SK-N-SH treated with all-trans-retinoic acid at 6 μM for 48 hours (cell line): ENCODE measurements at regions not wholly inside any gene's neighbourhood (a gene's known extent, or its start where the extent isn't known, plus 50 kb on each side); places are given as distances from the start of the nearest gene placed in this dataset.

Experiments
- ATAC-seq: fragments of 200-7000 bp; cut with Tn5 transposase; 3 replicates; pipeline ENCODE4 v1.9.1; 2020; ENCODE audit warnings: mild to moderate bottlenecking, moderate library complexity
- ARNTL ChIP-seq: fragments of 450-650 bp; formaldehyde crosslinking; IDR thresholded peaks from 2 replicates; pipeline ENCODE4 v1.5.0; 2020; ENCODE audit warnings: low read depth, mild to moderate bottlenecking, moderate library complexity, borderline replicate concordance
- CREB5 ChIP-seq: fragments of 250-450 bp; sonication (Bioruptor Pico); IDR thresholded peaks from 2 replicates; pipeline ENCODE4 v1.5.1; 2020; ENCODE audit warnings: low read depth, mild to moderate bottlenecking, moderate library complexity
- CSDC2 ChIP-seq: fragments of 250-450 bp; sonication (Bioruptor Pico); IDR thresholded peaks from 2 replicates; pipeline ENCODE4 v1.5.0; 2020; ENCODE audit warnings: mild to moderate bottlenecking, moderate library complexity
- ESRRG ChIP-seq: fragments of 250-450 bp; sonication (Bioruptor Pico); IDR thresholded peaks from 2 replicates; pipeline ENCODE4 v1.6.1; 2021; ENCODE audit warnings: mild to moderate bottlenecking
- GLIS3 ChIP-seq: fragments of 250-450 bp; sonication (Bioruptor Pico); IDR thresholded peaks from 2 replicates; pipeline ENCODE4 v1.5.0; 2020; ENCODE audit warnings: mild to moderate bottlenecking, moderate library complexity
- ISL1 ChIP-seq: fragments of 250-450 bp; sonication (Bioruptor Pico); IDR thresholded peaks from 2 replicates; pipeline ENCODE4 v2.1.2; 2022; ENCODE audit warnings: mild to moderate bottlenecking, moderate library complexity
- OSR1 ChIP-seq: fragments of 250-450 bp; sonication (Bioruptor Pico); IDR thresholded peaks from 2 replicates; pipeline ENCODE4 v1.8.0; 2022; ENCODE audit warnings: moderate library complexity, mild to moderate bottlenecking, inconsistent platforms
- PPARA ChIP-seq: fragments of 250-450 bp; sonication (Bioruptor Pico); IDR thresholded peaks from 2 replicates; pipeline ENCODE4 v1.5.0; 2020; ENCODE audit warnings: mild to moderate bottlenecking, borderline replicate concordance
- RARB ChIP-seq: fragments of 250-450 bp; sonication (Bioruptor Pico); IDR thresholded peaks from 2 replicates; pipeline ENCODE4 v1.8.0; 2021; ENCODE audit warnings: mild to moderate bottlenecking, moderate library complexity
- SNAI2 ChIP-seq: fragments of 250-450 bp; sonication (Bioruptor Pico); IDR thresholded peaks from 2 replicates; pipeline ENCODE4 v1.5.0; 2020; ENCODE audit warnings: mild to moderate bottlenecking, moderate library complexity
- TCF4 ChIP-seq: fragments of 250-450 bp; sonication (Bioruptor Pico); IDR thresholded peaks from 2 replicates; pipeline ENCODE4 v1.8.0; 2021; ENCODE audit warnings: mild to moderate bottlenecking, moderate library complexity, borderline replicate concordance
- TOX ChIP-seq: fragments of 250-450 bp; sonication (Bioruptor Pico); IDR thresholded peaks from 2 replicates; pipeline ENCODE4 v1.8.0; 2021; ENCODE audit warnings: mild to moderate bottlenecking, moderate library complexity, borderline replicate concordance
- ZFP3 ChIP-seq: fragments of 250-450 bp; sonication (Bioruptor Pico); IDR thresholded peaks from 2 replicates; pipeline ENCODE4 v1.5.0; 2020; ENCODE audit warnings: mild to moderate bottlenecking, moderate library complexity
- ZFP30 ChIP-seq: fragments of 450-650 bp; formaldehyde crosslinking; IDR thresholded peaks from 2 replicates; pipeline ENCODE4 v1.5.0; 2022; ENCODE audit warnings: mild to moderate bottlenecking, moderate library complexity
- ZNF565 ChIP-seq: fragments of 450-650 bp; formaldehyde crosslinking; conservative IDR thresholded peaks from 2 replicates; pipeline ENCODE4 v1.5.0; 2020; ENCODE audit warnings: low read depth, mild to moderate bottlenecking, moderate library complexity
- ZNF8 ChIP-seq: fragments of 450-650 bp; formaldehyde crosslinking; IDR thresholded peaks from 2 replicates; pipeline ENCODE4 v1.5.0; 2020; ENCODE audit warnings: mild to moderate bottlenecking, moderate library complexity
- TF ChIP-seq, protein P1 (sequence below): fragments of 250-450 bp; sonication (Bioruptor Pico); IDR thresholded peaks from 2 replicates; pipeline ENCODE4 v1.8.0; 2020; ENCODE audit warnings: mild to moderate bottlenecking, moderate library complexity, borderline replicate concordance
- TF ChIP-seq, protein P2 (sequence below): fragments of 250-450 bp; sonication (Bioruptor Pico); IDR thresholded peaks from 2 replicates; pipeline ENCODE4 v1.5.1; 2021; ENCODE audit warnings: mild to moderate bottlenecking, moderate library complexity
- TF ChIP-seq, protein P3 (sequence below): fragments of 250-450 bp; sonication (Bioruptor Pico); IDR thresholded peaks from 2 replicates; pipeline ENCODE4 v1.8.0; 2021; ENCODE audit warnings: low read depth, mild to moderate bottlenecking, moderate library complexity, borderline replicate concordance
- TF ChIP-seq, protein P4 (sequence below): fragments of 250-450 bp; sonication (Bioruptor Pico); IDR thresholded peaks from 2 replicates; pipeline ENCODE4 v1.5.0; 2020; ENCODE audit warnings: mild to moderate bottlenecking, moderate library complexity

GRCh38 chr15:23854912-23855659, 168.0 kb upstream of the NDN start:
- TF ChIP-seq ZFP30 (CRISPR knock-in tag) (no peak), SNAI2 (CRISPR knock-in tag) (no peak)
- TF ChIP-seq, all 23 proteins: peak for 0
- ATAC-seq, result no peak

GRCh38 chr15:23855947-23856346, 168.8 kb upstream of the NDN start:
- TF ChIP-seq, protein P1, sequence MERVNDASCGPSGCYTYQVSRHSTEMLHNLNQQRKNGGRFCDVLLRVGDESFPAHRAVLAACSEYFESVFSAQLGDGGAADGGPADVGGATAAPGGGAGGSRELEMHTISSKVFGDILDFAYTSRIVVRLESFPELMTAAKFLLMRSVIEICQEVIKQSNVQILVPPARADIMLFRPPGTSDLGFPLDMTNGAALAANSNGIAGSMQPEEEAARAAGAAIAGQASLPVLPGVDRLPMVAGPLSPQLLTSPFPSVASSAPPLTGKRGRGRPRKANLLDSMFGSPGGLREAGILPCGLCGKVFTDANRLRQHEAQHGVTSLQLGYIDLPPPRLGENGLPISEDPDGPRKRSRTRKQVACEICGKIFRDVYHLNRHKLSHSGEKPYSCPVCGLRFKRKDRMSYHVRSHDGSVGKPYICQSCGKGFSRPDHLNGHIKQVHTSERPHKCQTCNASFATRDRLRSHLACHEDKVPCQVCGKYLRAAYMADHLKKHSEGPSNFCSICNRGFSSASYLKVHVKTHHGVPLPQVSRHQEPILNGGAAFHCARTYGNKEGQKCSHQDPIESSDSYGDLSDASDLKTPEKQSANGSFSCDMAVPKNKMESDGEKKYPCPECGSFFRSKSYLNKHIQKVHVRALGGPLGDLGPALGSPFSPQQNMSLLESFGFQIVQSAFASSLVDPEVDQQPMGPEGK (CRISPR knock-in tag), result no peak
- TF ChIP-seq TCF4 (CRISPR knock-in tag), result no peak
- no peak for TF ChIP-seq ISL1 (CRISPR knock-in tag)
- no peak for TF ChIP-seq ESRRG (CRISPR knock-in tag)
- TF ChIP-seq ZNF565, result no peak
- TF ChIP-seq, protein P2, sequence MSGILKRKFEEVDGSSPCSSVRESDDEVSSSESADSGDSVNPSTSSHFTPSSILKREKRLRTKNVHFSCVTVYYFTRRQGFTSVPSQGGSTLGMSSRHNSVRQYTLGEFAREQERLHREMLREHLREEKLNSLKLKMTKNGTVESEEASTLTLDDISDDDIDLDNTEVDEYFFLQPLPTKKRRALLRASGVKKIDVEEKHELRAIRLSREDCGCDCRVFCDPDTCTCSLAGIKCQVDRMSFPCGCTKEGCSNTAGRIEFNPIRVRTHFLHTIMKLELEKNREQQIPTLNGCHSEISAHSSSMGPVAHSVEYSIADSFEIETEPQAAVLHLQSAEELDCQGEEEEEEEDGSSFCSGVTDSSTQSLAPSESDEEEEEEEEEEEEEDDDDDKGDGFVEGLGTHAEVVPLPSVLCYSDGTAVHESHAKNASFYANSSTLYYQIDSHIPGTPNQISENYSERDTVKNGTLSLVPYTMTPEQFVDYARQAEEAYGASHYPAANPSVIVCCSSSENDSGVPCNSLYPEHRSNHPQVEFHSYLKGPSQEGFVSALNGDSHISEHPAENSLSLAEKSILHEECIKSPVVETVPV (CRISPR knock-in tag), result no peak
- TF ChIP-seq, protein P3, sequence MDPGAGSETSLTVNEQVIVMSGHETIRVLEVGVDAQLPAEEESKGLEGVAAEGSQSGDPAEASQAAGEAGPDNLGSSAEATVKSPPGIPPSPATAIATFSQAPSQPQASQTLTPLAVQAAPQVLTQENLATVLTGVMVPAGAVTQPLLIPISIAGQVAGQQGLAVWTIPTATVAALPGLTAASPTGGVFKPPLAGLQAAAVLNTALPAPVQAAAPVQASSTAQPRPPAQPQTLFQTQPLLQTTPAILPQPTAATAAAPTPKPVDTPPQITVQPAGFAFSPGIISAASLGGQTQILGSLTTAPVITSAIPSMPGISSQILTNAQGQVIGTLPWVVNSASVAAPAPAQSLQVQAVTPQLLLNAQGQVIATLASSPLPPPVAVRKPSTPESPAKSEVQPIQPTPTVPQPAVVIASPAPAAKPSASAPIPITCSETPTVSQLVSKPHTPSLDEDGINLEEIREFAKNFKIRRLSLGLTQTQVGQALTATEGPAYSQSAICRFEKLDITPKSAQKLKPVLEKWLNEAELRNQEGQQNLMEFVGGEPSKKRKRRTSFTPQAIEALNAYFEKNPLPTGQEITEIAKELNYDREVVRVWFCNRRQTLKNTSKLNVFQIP (CRISPR knock-in tag), result no peak
- no peak for TF ChIP-seq ZFP30 (CRISPR knock-in tag)
- no peak for TF ChIP-seq CREB5
- no peak for TF ChIP-seq SNAI2 (CRISPR knock-in tag)
- no peak for TF ChIP-seq ARNTL (CRISPR knock-in tag)
- TF ChIP-seq OSR1 (CRISPR knock-in tag), result no peak
- no peak for TF ChIP-seq ZFP3
- TF ChIP-seq RARB, result no peak
- TF ChIP-seq, all 23 proteins: peak for 0
- no peak for ATAC-seq

- TF ChIP-seq SNAI2 (CRISPR knock-in tag) (no peak), ZFP30 (CRISPR knock-in tag) (no peak), ZNF8 (CRISPR knock-in tag) (no peak), ARNTL (CRISPR knock-in tag) (no peak), GLIS3 (no peak), PPARA (no peak), ZNF565 (no peak), CREB5 (no peak), TOX (no peak), RARB (no peak), CSDC2 (no peak), OSR1 (CRISPR knock-in tag) (no peak)
- TF ChIP-seq, protein P4, sequence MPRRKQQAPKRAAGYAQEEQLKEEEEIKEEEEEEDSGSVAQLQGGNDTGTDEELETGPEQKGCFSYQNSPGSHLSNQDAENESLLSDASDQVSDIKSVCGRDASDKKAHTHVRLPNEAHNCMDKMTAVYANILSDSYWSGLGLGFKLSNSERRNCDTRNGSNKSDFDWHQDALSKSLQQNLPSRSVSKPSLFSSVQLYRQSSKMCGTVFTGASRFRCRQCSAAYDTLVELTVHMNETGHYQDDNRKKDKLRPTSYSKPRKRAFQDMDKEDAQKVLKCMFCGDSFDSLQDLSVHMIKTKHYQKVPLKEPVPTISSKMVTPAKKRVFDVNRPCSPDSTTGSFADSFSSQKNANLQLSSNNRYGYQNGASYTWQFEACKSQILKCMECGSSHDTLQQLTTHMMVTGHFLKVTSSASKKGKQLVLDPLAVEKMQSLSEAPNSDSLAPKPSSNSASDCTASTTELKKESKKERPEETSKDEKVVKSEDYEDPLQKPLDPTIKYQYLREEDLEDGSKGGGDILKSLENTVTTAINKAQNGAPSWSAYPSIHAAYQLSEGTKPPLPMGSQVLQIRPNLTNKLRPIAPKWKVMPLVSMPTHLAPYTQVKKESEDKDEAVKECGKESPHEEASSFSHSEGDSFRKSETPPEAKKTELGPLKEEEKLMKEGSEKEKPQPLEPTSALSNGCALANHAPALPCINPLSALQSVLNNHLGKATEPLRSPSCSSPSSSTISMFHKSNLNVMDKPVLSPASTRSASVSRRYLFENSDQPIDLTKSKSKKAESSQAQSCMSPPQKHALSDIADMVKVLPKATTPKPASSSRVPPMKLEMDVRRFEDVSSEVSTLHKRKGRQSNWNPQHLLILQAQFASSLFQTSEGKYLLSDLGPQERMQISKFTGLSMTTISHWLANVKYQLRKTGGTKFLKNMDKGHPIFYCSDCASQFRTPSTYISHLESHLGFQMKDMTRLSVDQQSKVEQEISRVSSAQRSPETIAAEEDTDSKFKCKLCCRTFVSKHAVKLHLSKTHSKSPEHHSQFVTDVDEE, result no peak
- TF ChIP-seq, protein P1 (CRISPR knock-in tag), result no peak
- TF ChIP-seq, all 23 proteins: peak for 0
- ATAC-seq, result peak; percentile 85
These were observed 170.0 kb upstream of the NDN start for GRCh38 chr15:23857028-23857641.
